Mesendoderm (in vitro differentiated cells): ENCODE measurements at regions not wholly inside any gene's neighbourhood (a gene's known extent, or its start where the extent isn't known, plus 50 kb on each side); places are given as distances from the start of the nearest gene placed in this dataset.
A peak's percentile ranks its signal among the peaks of the same experiment; 100 is the strongest.

Experiments
- DNase-seq: peaks from one replicate; pipeline ENCODE4 v3.0.0; 2013
- H2AK5ac ChIP-seq: 2 replicates; pipeline ENCODE4 v1.6.1; 2013; ENCODE audit warnings: low read length, inconsistent platforms
- H2BK120ac ChIP-seq: 2 replicates; pipeline ENCODE4 v1.6.1; 2013; ENCODE audit warnings: low read depth, mild to moderate bottlenecking, low read length, moderate library complexity, mixed read lengths
- H2BK15ac ChIP-seq: replicated peaks from 2 replicates; pipeline ENCODE4 v1.6.1; 2013; ENCODE audit warnings: low read depth, mild to moderate bottlenecking, moderate library complexity
- H2BK5ac ChIP-seq: 2 replicates; pipeline ENCODE4 v1.6.1; 2013; ENCODE audit warnings: low read length, inconsistent platforms
- H3K18ac ChIP-seq: 2 replicates; pipeline ENCODE4 v1.6.1; 2013; ENCODE audit warnings: mild to moderate bottlenecking, low read length, mixed read lengths
- H3K23ac ChIP-seq: one replicate; pipeline ENCODE4 v1.6.1; 2013; ENCODE audit warnings: low read length
- H3K27ac ChIP-seq: 2 replicates; pipeline ENCODE4 v1.5.1; 2013; ENCODE audit warnings: low read depth, mild to moderate bottlenecking, inconsistent platforms, low read length, moderate library complexity
- H3K27me3 ChIP-seq: 2 replicates; pipeline ENCODE4 v1.6.1; 2013; ENCODE audit warnings: low read length, control low read depth, mild to moderate bottlenecking, inconsistent platforms; ENCODE audit not compliant: insufficient read depth, poor library complexity
- H3K36me3 ChIP-seq: 2 replicates; pipeline ENCODE4 v1.6.1; 2013; ENCODE audit warnings: low read length, inconsistent platforms; ENCODE audit not compliant: control insufficient read depth, insufficient read depth
- H3K4ac ChIP-seq: one replicate; pipeline ENCODE4 v1.6.1; 2013; ENCODE audit warnings: low read depth, mild to moderate bottlenecking, low read length, moderate library complexity
- H3K4me1 ChIP-seq: 2 replicates; pipeline ENCODE4 v1.6.1; 2013; ENCODE audit warnings: low read depth, low read length, inconsistent platforms; ENCODE audit not compliant: control insufficient read depth
- H3K4me2 ChIP-seq: 2 replicates; pipeline ENCODE4 v1.6.1; 2013; ENCODE audit warnings: low read length
- H3K4me3 ChIP-seq: 2 replicates; pipeline ENCODE4 v1.5.1; 2013; ENCODE audit warnings: mild to moderate bottlenecking, low read length
- H3K56ac ChIP-seq: one replicate; pipeline ENCODE4 v1.6.1; 2013; ENCODE audit warnings: low read length
- H3K79me1 ChIP-seq: 2 replicates; pipeline ENCODE4 v1.6.1; 2013; ENCODE audit warnings: low read length, inconsistent platforms
- H3K79me2 ChIP-seq: 2 replicates; pipeline ENCODE4 v1.6.1; 2013; ENCODE audit warnings: mild to moderate bottlenecking, low read length; ENCODE audit not compliant: control insufficient read depth, insufficient read depth
- H3K9ac ChIP-seq: 2 replicates; pipeline ENCODE4 v1.6.1; 2013; ENCODE audit warnings: low read length, inconsistent platforms
- H4K5ac ChIP-seq: one replicate; pipeline ENCODE4 v1.6.1; 2013; ENCODE audit warnings: low read length
- H4K8ac ChIP-seq: one replicate; pipeline ENCODE4 v1.6.1; 2013; ENCODE audit warnings: low read depth, mild to moderate bottlenecking, control low read depth, low read length, moderate library complexity
- WGBS: extraction: QIAGEN DNeasy Blood & Tissue Kit; methylation state at CpG from one replicate; pipeline ENCODE4 v1.1.7; 2013; ENCODE audit warnings: low lambda C conversion rate, missing lambda C conversion rate; ENCODE audit not compliant: insufficient coverage; ENCODE audit errors: extremely low coverage; 5-methylcytosine and 5-hydroxymethylcytosine counted together

DNA sequence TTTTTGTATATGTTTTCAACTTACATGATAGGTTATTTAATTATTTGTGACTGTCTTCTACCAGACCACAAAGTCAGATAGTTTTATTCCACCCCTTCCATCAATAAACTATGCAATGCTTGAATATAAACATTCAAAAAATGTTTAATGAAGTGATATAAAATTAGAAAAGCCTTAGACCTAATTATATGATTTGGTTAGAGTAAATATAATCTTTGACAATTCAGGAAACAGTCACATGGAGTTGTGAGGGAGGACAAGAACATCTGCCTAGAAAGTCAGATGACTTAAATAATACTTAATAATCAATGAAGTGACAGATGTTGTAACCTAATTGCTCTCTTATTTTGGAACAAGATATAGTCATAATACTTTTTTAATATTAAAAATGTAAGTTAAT is 710.3 kb downstream of the ZBBX start:
- H3K18ac ChIP-seq = no peak overlapping the region
- H3K27me3 ChIP-seq = no peaks in the 10 kb centered on the region
- no peak overlapping the region for H4K8ac ChIP-seq
- H3K4me2 ChIP-seq = no peak overlapping the region
- no peak overlapping the region for H2BK15ac ChIP-seq
- no peak overlapping the region for H2BK120ac ChIP-seq
- H3K27ac ChIP-seq = no peak overlapping the region
- H4K5ac ChIP-seq = no peak overlapping the region
- H3K23ac ChIP-seq = no peak overlapping the region
- no peaks in the 10 kb centered on the region for H3K79me1 ChIP-seq
- no peak overlapping the region for H2BK5ac ChIP-seq
- no peak overlapping the region for H2AK5ac ChIP-seq
- H3K56ac ChIP-seq = no peak overlapping the region
- H3K4me3 ChIP-seq = no peak overlapping the region
- no peak overlapping the region for H3K9ac ChIP-seq
- no peaks in the 10 kb centered on the region for H3K4me1 ChIP-seq
- H3K4ac ChIP-seq = no peak overlapping the region
- DNase-seq = no peak
- H3K36me3 ChIP-seq = no peaks in the 10 kb centered on the region
- no peaks in the 10 kb centered on the region for H3K79me2 ChIP-seq

DNA sequence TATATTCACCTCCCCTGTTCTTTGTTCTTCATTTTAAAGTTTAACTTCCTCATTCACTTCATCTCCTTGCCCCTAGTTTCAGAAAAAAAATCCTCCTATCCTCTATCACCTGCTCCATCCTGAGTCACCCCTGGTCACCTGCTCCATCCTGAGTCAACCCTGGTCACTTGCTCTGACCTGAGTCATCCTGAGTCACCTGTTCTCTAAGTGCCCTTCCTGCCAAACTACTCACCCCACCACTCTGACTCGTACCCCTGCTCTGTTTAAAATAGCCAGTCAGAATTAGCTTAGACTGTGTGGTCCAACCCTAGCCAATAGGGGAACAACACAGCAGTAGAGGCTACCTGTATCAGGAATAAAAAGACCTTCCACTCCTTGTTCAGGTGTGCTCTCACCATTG is 716.9 kb downstream of the ZBBX start:
- Histone ChIP-seq H3K27ac (no peak overlapping the region), H3K4me1 (no peaks in the 10 kb centered on the region), H3K4ac (no peak overlapping the region), H3K56ac (no peak overlapping the region), H4K5ac (no peak overlapping the region), H2BK15ac (no peak overlapping the region), H3K79me1 (no peaks in the 10 kb centered on the region), H2BK120ac (no peak overlapping the region), H3K9ac (no peak overlapping the region), H3K36me3 (no peaks in the 10 kb centered on the region), H3K18ac (no peak overlapping the region), H3K4me3 (no peak overlapping the region), H2BK5ac (no peak overlapping the region), H3K27me3 (no peaks in the 10 kb centered on the region), H2AK5ac (no peak overlapping the region), H3K4me2 (no peak overlapping the region), H3K23ac (no peak overlapping the region), H3K79me2 (no peaks in the 10 kb centered on the region), H4K8ac (no peak overlapping the region)
- DNase-seq = peak; percentile 51
- WGBS = no CpG with 5 or more reads among the region's 1 CpG

DNA sequence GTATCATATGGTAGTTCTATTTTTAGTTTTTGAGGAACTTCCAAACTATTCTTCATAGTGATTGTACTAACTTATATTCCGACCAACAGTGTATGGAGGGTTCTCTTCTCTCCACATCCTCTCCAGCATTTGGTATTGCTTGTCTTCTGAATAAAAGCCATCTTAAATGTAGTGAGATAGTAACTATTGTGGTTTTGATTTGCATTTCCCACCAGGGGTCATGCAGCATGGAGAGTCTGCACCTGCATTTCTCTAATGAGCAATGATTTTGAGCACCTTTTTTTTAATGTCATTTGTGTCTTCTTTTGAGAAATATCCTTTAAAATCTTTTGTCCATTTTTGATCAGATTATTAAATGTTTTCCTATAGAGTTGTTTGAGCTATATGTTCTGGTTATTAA is 718.5 kb downstream of the ZBBX start:
- H3K18ac ChIP-seq = no peak overlapping the region
- no peak overlapping the region for H2BK5ac ChIP-seq
- H3K4me1 ChIP-seq = no peaks in the 10 kb centered on the region
- H3K79me2 ChIP-seq = no peaks in the 10 kb centered on the region
- no peak overlapping the region for H3K56ac ChIP-seq
- H2BK120ac ChIP-seq = no peak overlapping the region
- H3K9ac ChIP-seq = no peak overlapping the region
- H4K8ac ChIP-seq = no peak overlapping the region
- no peak overlapping the region for H4K5ac ChIP-seq
- H3K36me3 ChIP-seq = no peaks in the 10 kb centered on the region
- no peak overlapping the region for H2BK15ac ChIP-seq
- no peak overlapping the region for H3K23ac ChIP-seq
- H2AK5ac ChIP-seq = no peak overlapping the region
- H3K4me2 ChIP-seq = no peak overlapping the region
- no peaks in the 10 kb centered on the region for H3K27me3 ChIP-seq
- no peak overlapping the region for H3K4me3 ChIP-seq
- no peak overlapping the region for H3K27ac ChIP-seq
- no CpG with 5 or more reads among the region's 1 CpG for WGBS
- no peaks in the 10 kb centered on the region for H3K79me1 ChIP-seq
- no peak overlapping the region for H3K4ac ChIP-seq
- DNase-seq = no peak

DNA sequence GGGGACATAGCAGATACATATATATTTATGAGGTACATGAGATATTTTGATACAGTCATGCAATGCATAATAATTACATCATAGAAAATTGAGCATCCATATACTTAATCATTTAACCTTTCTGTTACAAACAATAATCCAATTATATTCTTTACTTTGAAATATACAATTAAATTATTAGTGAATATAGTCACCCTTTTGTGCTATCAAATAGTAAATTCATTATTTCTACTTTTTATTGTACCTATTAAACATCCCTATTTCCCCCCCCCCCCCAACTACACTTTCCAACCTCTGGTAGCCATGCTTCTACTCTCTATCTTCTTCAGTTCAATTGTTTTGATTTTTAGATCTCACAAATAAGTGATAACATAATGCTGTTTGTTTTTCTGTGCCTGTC is 719.1 kb downstream of the ZBBX start:
- no peak overlapping the region for H3K18ac ChIP-seq

DNA sequence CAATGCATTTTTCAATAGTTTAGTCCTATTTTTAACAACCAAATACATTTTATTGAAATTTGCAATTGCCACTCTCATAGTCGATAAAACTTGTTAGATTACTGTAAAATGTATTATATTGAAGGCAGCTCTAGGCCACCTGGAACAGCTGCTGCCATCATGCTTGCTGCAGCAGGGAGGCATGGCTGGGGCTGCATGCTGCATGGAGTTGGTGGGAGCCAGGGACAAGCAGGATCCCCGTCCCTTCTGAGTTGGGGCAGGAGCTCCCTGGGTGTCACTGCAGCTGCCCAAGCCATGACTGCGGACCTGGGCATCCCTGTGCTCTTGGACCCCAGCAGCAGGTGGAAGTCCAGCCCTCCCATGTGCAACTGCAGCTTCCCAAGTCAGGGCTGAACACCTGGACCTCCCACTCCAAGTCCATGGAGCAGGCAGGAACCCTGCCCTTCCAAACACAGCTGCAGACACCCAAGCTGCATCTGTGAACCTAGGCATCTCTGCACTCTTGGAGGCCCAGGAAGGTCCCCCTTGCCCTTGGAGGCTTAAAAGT is 742.0 kb downstream of the ZBBX start:
- Histone ChIP-seq H3K79me2 (no peaks in the 10 kb centered on the region), H2BK15ac (no peak overlapping the region), H3K56ac (no peak overlapping the region), H3K4me2 (no peak overlapping the region), H2BK5ac (no peak overlapping the region), H3K9ac (no peak overlapping the region), H3K4ac (no peak overlapping the region), H3K27me3 (no peaks in the 10 kb centered on the region), H4K5ac (no peak overlapping the region), H3K4me3 (no peak overlapping the region), H3K79me1 (no peaks in the 10 kb centered on the region), H4K8ac (no peak overlapping the region), H2AK5ac (no peak overlapping the region), H3K36me3 (no peaks in the 10 kb centered on the region), H3K4me1 (no peaks in the 10 kb centered on the region), H3K27ac (no peak overlapping the region), H3K23ac (no peak overlapping the region), H2BK120ac (no peak overlapping the region), H3K18ac (no peak overlapping the region)
- DNase-seq = no peak
- WGBS = no CpG with 5 or more reads among the region's 3 CpGs

More for the DNA sequence above, 719.1 kb downstream of the ZBBX start:
- Histone ChIP-seq H3K4me2 (no peak overlapping the region), H4K8ac (no peak overlapping the region), H3K27me3 (no peaks in the 10 kb centered on the region), H3K79me1 (no peaks in the 10 kb centered on the region), H3K9ac (no peak overlapping the region), H2BK15ac (no peak overlapping the region), H3K4me3 (no peak overlapping the region), H2BK5ac (no peak overlapping the region), H3K4me1 (no peaks in the 10 kb centered on the region), H3K4ac (no peak overlapping the region), H3K23ac (no peak overlapping the region), H4K5ac (no peak overlapping the region), H2BK120ac (no peak overlapping the region), H2AK5ac (no peak overlapping the region), H3K36me3 (no peaks in the 10 kb centered on the region), H3K79me2 (no peaks in the 10 kb centered on the region), H3K27ac (no peak overlapping the region), H3K56ac (no peak overlapping the region)
- no peak for DNase-seq

DNA sequence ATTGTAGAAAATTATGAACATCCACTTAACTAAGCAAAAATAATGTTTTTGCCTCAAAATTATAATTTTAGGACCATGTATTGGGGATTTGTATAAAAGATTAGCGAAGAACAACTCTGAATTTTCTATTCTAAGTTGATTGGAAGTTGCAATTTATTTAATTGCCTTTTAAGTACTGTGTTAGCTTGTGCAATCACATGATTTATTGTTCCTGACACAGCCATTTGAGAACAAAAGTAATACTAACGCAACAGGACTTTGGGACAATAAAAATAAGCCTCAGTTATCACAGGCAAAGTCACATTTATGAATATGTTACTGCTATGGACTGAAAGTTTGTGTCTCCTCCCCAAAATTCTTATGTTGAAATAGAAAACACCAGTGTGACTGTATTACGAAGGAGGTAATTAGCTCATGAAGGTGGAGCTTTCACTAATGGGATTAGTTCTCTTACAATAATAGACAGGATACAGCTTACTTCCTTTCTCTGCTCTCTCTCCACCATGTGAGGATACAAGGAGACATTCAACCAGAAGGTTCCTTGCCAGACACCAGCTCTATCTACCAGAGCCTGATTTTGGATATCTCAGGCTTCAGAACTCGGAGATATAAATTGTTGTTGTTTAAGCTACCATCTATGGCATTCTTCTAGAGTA is 745.9 kb downstream of the ZBBX start:
- Histone ChIP-seq H3K56ac (no peak overlapping the region), H3K79me2 (no peaks in the 10 kb centered on the region), H3K27ac (no peak overlapping the region), H2BK15ac (no peak overlapping the region), H4K8ac (no peak overlapping the region), H3K4me3 (no peak overlapping the region), H3K79me1 (no peaks in the 10 kb centered on the region), H3K27me3 (no peaks in the 10 kb centered on the region), H2AK5ac (no peak overlapping the region), H2BK120ac (no peak overlapping the region), H3K4me2 (no peak overlapping the region), H3K23ac (no peak overlapping the region), H4K5ac (no peak overlapping the region), H3K36me3 (no peaks in the 10 kb centered on the region), H3K4ac (no peak overlapping the region), H3K4me1 (no peaks in the 10 kb centered on the region), H3K18ac (no peak overlapping the region), H3K9ac (no peak overlapping the region), H2BK5ac (no peak overlapping the region)
- peak; percentile 10 for DNase-seq
- no CpG with 5 or more reads among the region's 4 CpGs for WGBS
